ENCODE measurements at regions not wholly inside any gene's neighbourhood (a gene's known extent, or its start where the extent isn't known, plus 50 kb on each side); places are given as distances from the start of the nearest gene placed in this dataset.

DNA sequence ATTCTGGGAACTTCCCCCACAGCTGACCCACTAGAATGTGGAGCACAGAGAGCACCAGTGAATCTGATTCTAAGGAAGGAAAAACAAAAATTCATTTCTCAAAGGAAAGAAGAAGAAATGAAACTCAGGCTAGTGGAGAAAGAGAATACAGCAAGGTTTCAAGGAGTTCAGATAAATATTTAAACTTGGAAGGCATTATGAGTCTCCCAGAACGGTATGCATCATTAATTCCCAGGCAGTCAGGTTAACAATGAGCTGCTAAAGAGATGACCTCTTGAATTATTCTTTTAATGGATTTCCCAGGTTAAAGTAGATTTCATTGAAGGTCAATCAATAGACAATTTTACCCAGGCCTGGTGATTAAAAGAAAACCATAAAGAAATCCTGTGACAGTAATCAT lies 103.6 kb upstream of the KAZN start:
- no peaks in the 10 kb centered on the region for H3K27me3 ChIP-seq
- no peak for DNase-seq (ENCODE audit: extremely low spot score)
- no peaks in the 10 kb centered on the region for H3K9me3 ChIP-seq
- peaks cover 0 to 47% (median 37%) of the 10 kb centered on the region in 4 donors for H3K4me1 ChIP-seq
- no peak overlapping the region for H3K27ac ChIP-seq (replicated peaks in 1 of 4)
- H3K36me3 ChIP-seq: no peaks in the 10 kb centered on the region
- no peak overlapping the region for H3K4me3 ChIP-seq
- intact Hi-C loops (cut with DNase I): no loop called here
- WGBS: 33% methylated on average over 1 of the region's 1 CpG
- TF ChIP-seq POLR2AphosphoS5 (IDR thresholded peaks at IDR 0.05) (no peak), EP300 (IDR thresholded peaks at IDR 0.05) (no peak), POLR2A (IDR thresholded peaks at IDR 0.05; ENCODE audit: low read depth) (no peak), CTCF (IDR thresholded peaks at IDR 0.05) (no peak)

- Histone ChIP-seq H3K27ac (replicated peaks in 1 of 4) (no peak overlapping the region), H3K9me3 (no peaks in the 10 kb centered on the region), H3K4me1 (peaks cover 0 to 47% (median 37%) of the 10 kb centered on the region in 4 donors), H3K4me3 (no peak overlapping the region), H3K27me3 (no peaks in the 10 kb centered on the region), H3K36me3 (no peaks in the 10 kb centered on the region)
- DNase-seq (ENCODE audit: extremely low spot score): no peak
- no peak for TF ChIP-seq POLR2AphosphoS5 (IDR thresholded peaks at IDR 0.05)
- no peak for TF ChIP-seq EP300 (IDR thresholded peaks at IDR 0.05)
- no peak for TF ChIP-seq POLR2A (IDR thresholded peaks at IDR 0.05; ENCODE audit: low read depth)
- TF ChIP-seq CTCF (IDR thresholded peaks at IDR 0.05): no peak
- intact Hi-C loops (cut with DNase I): no loop called here
- 88% methylated on average over 1 of the region's 1 CpG for WGBS
These were observed 103.1 kb upstream of the KAZN start for GRCh38 chr1:14495381-14495780.

GRCh38 chr1:14495996-14496395 lies 102.5 kb upstream of the KAZN start:
- no peak overlapping the region for H3K27ac ChIP-seq (replicated peaks in 1 of 4)
- TF ChIP-seq EP300 (IDR thresholded peaks at IDR 0.05) (no peak), POLR2A (IDR thresholded peaks at IDR 0.05; ENCODE audit: low read depth) (no peak), POLR2AphosphoS5 (IDR thresholded peaks at IDR 0.05) (no peak), CTCF (IDR thresholded peaks at IDR 0.05) (no peak)
- no peaks in the 10 kb centered on the region for H3K36me3 ChIP-seq
- H3K9me3 ChIP-seq: no peaks in the 10 kb centered on the region
- no peak overlapping the region for H3K4me3 ChIP-seq
- peaks cover 0 to 47% (median 37%) of the 10 kb centered on the region in 4 donors for H3K4me1 ChIP-seq
- intact Hi-C loops (cut with DNase I): no loop called here
- no peak for DNase-seq (ENCODE audit: extremely low spot score)
- 85% methylated on average over 3 of the region's 3 CpGs for WGBS
- H3K27me3 ChIP-seq: no peaks in the 10 kb centered on the region

DNA sequence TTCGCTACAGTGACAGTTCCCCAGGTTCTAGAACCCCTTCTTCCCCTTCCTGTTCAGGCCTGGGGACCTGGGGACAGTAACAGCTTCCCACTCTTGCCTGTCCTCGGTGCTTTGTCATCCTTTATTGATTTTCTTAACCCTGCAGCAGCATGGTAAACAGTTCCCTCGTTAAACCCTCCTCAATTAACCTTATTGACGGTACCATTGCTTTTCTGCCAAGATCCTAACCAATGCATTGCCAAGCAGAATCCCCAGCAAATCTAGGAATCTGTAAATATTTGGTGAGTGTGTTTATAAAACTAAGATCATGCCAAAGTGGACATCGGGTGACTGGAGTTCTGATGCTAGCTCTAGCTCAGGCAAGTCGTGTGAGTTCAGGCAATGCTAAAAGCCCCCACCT lies 99.6 kb upstream of the KAZN start:
- Histone ChIP-seq H3K27ac (replicated peaks in 1 of 4) (peak overlapping the region in 3 of 4 donors; percentile 30 to 58 (median 52)), H3K4me1 (peaks cover 0 to 39% (median 36%) of the 10 kb centered on the region in 4 donors), H3K36me3 (no peaks in the 10 kb centered on the region), H3K9me3 (no peaks in the 10 kb centered on the region), H3K27me3 (no peaks in the 10 kb centered on the region), H3K4me3 (no peak overlapping the region)
- DNase-seq (ENCODE audit: extremely low spot score): peak; percentile 64
- 46% methylated on average over 6 of the region's 6 CpGs for WGBS
- intact Hi-C loops (cut with DNase I): no loop called here
- no peak for TF ChIP-seq EP300 (IDR thresholded peaks at IDR 0.05)
- no peak for TF ChIP-seq POLR2AphosphoS5 (IDR thresholded peaks at IDR 0.05)
- no peak for TF ChIP-seq POLR2A (IDR thresholded peaks at IDR 0.05; ENCODE audit: low read depth)

- intact Hi-C loops (cut with DNase I): no loop called here
- Histone ChIP-seq H3K9me3 (no peaks in the 10 kb centered on the region), H3K4me3 (no peak overlapping the region), H3K4me1 (peaks cover 0 to 36% (median 35%) of the 10 kb centered on the region in 4 donors), H3K27ac (replicated peaks in 1 of 4) (no peak overlapping the region), H3K36me3 (no peaks in the 10 kb centered on the region), H3K27me3 (no peaks in the 10 kb centered on the region)
- no peak for TF ChIP-seq POLR2AphosphoS5 (IDR thresholded peaks at IDR 0.05)
- no peak for TF ChIP-seq CTCF (IDR thresholded peaks at IDR 0.05)
- no peak for TF ChIP-seq EP300 (IDR thresholded peaks at IDR 0.05)
- TF ChIP-seq POLR2A (IDR thresholded peaks at IDR 0.05; ENCODE audit: low read depth): no peak
- WGBS: 85% methylated on average over 9 of the region's 9 CpGs
- no peak for DNase-seq (ENCODE audit: extremely low spot score)
These were observed 99.0 kb upstream of the KAZN start for GRCh38 chr1:14499312-14500040.
